Cardiac septum (tissue), 1 donor: ENCODE measurements at regions not wholly inside any gene's neighbourhood (a gene's known extent, or its start where the extent isn't known, plus 50 kb on each side); places are given as distances from the start of the nearest gene placed in this dataset.

Experiments used
- DNase-seq: peaks from one replicate; pipeline ENCODE4 v3.0.0-alpha.2; 2020; ENCODE audit warnings: low spot score
- intact Hi-C: fragments of 100-400 bp; cut with DNase I; formaldehyde crosslinking; loops from one replicate; pipeline ENCODE4 v1.14.0; 2022
- donor health status: DM: no; HTN: no; CAD: no.

DNA sequence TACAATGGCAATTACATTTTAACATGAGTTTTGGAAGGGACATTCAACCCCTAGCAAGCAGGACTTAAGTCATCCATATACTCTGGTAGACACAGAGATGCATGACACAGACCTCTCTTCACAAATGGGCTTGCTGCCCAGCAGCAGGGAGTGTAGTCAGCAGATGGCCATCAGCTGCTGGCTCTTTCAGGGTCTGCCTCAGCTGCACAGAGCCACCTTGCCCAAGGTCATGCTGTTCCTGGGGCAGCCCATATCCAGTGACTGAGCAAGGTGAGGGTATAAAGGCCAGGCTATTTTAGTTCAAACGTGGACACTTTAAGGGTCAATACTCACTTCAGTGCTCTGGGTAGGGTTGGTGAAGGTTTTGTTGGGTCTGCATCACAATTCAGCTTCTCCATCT lies 58.3 kb upstream of the JDP2 start:
- intact Hi-C loops = no loop called here
- DNase-seq = no peak

DNA sequence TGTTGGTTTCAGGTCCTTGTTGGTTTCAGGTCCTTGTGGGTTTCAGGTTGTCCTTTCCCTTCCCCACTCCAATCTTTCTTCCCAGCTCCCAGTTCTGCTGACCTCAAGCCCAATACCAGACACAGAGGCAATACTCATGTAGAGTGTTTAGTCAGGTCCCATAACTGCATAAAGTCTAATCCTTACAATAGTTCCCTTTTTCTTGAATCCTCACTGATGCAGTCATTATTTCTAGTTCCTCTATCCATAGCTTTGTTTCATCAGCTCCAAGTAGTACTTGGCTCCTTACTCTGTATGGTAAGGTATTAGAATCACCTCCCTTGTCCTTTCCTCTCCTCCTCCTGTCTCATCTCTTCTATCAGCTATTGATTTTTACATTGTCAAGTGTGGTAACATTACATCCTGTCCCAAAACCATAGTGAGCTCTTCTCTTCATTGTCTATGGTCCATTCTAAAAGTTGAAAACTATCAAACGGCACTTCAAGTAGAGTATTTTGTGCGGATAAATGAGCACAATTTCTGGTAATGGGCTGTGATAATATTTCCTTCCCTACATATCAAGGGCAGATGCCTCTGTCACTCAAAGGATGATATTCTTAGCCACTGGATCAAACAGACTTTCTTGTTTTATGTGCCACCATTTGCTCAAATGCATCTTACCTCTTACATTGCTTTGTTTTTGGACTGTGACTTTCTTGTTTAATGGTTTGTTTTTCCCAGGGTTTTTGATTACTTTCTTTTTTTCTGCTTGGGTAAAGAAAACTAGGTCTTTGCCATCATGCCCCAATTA lies 57.2 kb upstream of the JDP2 start:
- no peak for DNase-seq
- intact Hi-C loops = no loop called here

GRCh38 chr14:75371297-75371696 lies 56.5 kb upstream of the JDP2 start:
- DNase-seq = no peak
- intact Hi-C loops = no loop called here

- DNase-seq = no peak
- intact Hi-C loops = no loop called here
Measured at GRCh38 chr14:75372260-75372659, 55.6 kb upstream of the JDP2 start.

DNA sequence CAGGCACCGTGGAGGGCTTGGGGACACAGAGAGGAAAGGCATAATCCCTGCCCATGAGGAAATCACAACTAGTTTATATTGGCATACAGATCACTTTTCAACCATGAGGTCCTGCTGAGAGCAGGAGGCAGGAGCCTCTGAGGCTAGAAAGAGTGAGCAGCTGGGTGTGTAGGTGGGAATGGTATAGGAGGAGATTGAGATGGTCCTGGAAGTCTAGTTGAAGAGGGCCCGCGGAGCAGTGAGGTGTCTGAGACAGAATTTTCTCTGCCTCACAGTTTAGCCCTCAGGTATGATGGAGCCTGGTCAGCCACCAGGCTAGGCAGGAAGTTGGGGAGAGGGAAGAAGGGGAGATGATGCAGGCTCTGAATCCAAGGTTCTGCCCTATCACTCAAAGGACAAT lies 54.7 kb upstream of the JDP2 start:
- DNase-seq = no peak
- intact Hi-C loops = no loop called here

DNA sequence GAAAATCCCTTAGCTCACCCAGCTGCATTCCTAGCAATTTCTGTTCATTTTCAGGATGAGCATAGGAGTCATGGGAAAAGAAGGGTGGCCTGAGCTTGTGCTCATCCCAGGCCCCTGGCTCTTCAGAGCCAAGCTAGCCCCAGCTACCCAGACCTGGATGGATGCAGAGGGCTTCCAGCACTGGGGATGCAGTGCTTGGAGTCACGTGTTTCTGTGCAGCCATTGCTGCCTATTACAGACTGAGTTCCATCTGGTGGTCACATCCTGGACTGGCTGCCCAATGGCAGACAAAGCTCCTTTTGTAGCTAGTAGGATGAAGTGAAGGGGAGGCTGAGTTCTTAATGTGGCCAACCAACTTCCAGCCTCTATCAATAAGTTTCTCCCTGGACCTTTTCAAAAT lies 54.2 kb upstream of the JDP2 start:
- DNase-seq = no peak
- intact Hi-C loops = no loop called here

DNA sequence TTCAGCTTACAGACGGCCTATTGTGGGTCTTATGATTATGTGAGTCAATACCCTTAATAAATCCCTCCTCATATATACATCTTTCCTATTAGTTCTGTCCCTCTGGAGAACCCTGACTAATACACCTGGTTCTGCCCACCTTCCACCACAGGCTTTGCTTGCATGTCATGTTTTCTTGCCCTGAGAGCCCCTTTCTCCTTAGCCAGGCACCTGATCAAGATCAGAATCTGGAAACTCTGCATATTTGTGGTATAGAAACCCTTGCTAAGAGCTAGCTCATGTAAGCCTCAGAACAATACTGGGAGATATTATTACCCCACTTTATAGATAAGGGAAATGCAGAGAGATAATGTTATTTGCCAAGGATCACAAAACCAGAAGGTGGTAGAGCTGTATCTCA lies 52.9 kb upstream of the JDP2 start:
- DNase-seq = no peak
- intact Hi-C loops = no loop called here

DNA sequence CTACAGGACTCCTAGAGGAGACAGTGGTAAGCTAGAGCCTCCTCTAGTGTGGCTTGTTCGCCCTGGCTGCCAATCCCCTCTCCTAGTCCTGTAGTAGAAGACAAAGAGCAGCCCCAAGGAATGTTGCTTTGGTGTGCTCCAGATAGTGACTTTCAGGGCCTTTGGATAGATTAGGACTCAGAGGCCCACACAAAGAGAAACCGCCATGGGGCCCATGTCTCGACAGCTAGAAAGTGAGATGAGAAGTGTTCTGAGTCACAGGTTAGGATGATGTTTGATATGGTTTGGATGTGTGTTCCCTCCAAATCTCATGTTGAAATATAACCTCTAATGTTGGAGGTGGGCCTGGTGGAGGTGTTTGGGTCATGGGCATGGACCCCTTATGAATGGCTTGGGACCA lies 51.8 kb upstream of the JDP2 start:
- intact Hi-C loops = no loop called here
- DNase-seq = no peak
